SU-DHL-6 (cell line): ENCODE measurements at regions not wholly inside any gene's neighbourhood (a gene's known extent, or its start where the extent isn't known, plus 50 kb on each side); places are given as distances from the start of the nearest gene placed in this dataset.

Source experiments
- H2AFZ ChIP-seq: fragments of 200-600 bp; sonication (generic); 2 replicates; pipeline ENCODE4 v1.6.1; 2014; ENCODE audit warnings: low read depth, mild to moderate bottlenecking, moderate library complexity, mixed read lengths, antibody characterized with exemption, low read length; ENCODE audit not compliant: severe bottlenecking
- H3F3A ChIP-seq: fragments of 200-600 bp; shearing (Covaris generic); 2 replicates; pipeline ENCODE4 v1.6.0; 2016; ENCODE audit warnings: antibody characterized with exemption, mild to moderate bottlenecking; ENCODE audit not compliant: insufficient read depth
- H3K27ac ChIP-seq: fragments of 200-600 bp; sonication (generic); 2 replicates; pipeline ENCODE4 v1.5.1; 2016; ENCODE audit warnings: low read depth, mild to moderate bottlenecking, low read length, moderate library complexity, mixed read lengths
- H3K27me3 ChIP-seq: fragments of 200-600 bp; sonication (generic), shearing (Covaris generic); 2 replicates; pipeline ENCODE4 v1.6.0; 2014; ENCODE audit warnings: mild to moderate bottlenecking, low read length
- H3K36me3 ChIP-seq: fragments of 200-600 bp; sonication (generic); 2 replicates; pipeline ENCODE4 v1.6.1; 2014; ENCODE audit warnings: mild to moderate bottlenecking, low read length, mixed read lengths
- H3K4me2 ChIP-seq: fragments of 300-600, 200-600 bp; shearing (Covaris generic), sonication (generic); 2 replicates; pipeline ENCODE4 v1.6.0; 2014; ENCODE audit warnings: low read length, low read depth, mild to moderate bottlenecking; ENCODE audit not compliant: poor library complexity, severe bottlenecking
- H3K4me3 ChIP-seq: fragments of 200-600 bp; sonication (generic); 2 replicates; pipeline ENCODE4 v1.5.1; 2014; ENCODE audit warnings: antibody characterized with exemption, low read length, mild to moderate bottlenecking, mixed read lengths; ENCODE audit not compliant: insufficient read depth, poor library complexity, severe bottlenecking
- H3K79me2 ChIP-seq: fragments of 200-600 bp; sonication (generic); 2 replicates; pipeline ENCODE4 v1.6.1; 2014; ENCODE audit warnings: mild to moderate bottlenecking, low read length, moderate library complexity; ENCODE audit not compliant: insufficient read depth
- H3K9ac ChIP-seq: fragments of 200-600 bp; sonication (generic); 2 replicates; pipeline ENCODE4 v1.7.0; 2014; ENCODE audit warnings: mild to moderate bottlenecking, low read length
- H3K9me2 ChIP-seq: fragments of 200-600 bp; sonication (generic); replicated peaks from 2 replicates; pipeline ENCODE4 v1.6.1; 2014; ENCODE audit warnings: low read length; ENCODE audit not compliant: insufficient read depth
- H3K9me3 ChIP-seq: fragments of 200-600 bp; sonication (generic); 2 replicates; pipeline ENCODE4 v1.6.1; 2014; ENCODE audit warnings: low read length, mixed read lengths; ENCODE audit not compliant: insufficient read depth
- H4K20me1 ChIP-seq: fragments of 200-600 bp; sonication (generic); 2 replicates; pipeline ENCODE4 v1.6.1; 2014; ENCODE audit warnings: low read depth, mild to moderate bottlenecking, antibody characterized with exemption, low read length, moderate library complexity, mixed read lengths
- CTCF ChIP-seq: fragments of 200-600 bp; sonication (generic); IDR thresholded peaks from one replicate; pipeline ENCODE4 v1.5.1; 2017; ENCODE audit warnings: antibody characterized with exemption, mild to moderate bottlenecking, low read length, moderate library complexity; ENCODE audit not compliant: insufficient read depth, poor library complexity, severe bottlenecking
- EZH2phosphoT487 ChIP-seq: fragments of 200-600 bp; sonication (generic), shearing (Covaris generic); conservative IDR thresholded peaks from 2 replicates; pipeline ENCODE4 v1.6.1; 2018; ENCODE audit warnings: mild to moderate bottlenecking, antibody characterized with exemption, low read length, moderate library complexity, mixed read lengths

GRCh38 chr2:40032650-40033319, 253.7 kb upstream of the THUMPD2 start:
- Histone ChIP-seq H3F3A (no peaks in the 10 kb centered on the region), H3K27ac (no peak overlapping the region), H3K4me2 (no peak overlapping the region), H3K9ac (no peak overlapping the region), H3K9me3 (no peaks in the 10 kb centered on the region), H3K27me3 (no peaks in the 10 kb centered on the region), H3K4me3 (no peak overlapping the region), H3K9me2 (no peaks in the 10 kb centered on the region), H2AFZ (no peak overlapping the region), H3K36me3 (no peaks in the 10 kb centered on the region), H4K20me1 (no peaks in the 10 kb centered on the region), H3K79me2 (no peaks in the 10 kb centered on the region)
- TF ChIP-seq EZH2phosphoT487: no peak
- no peak for TF ChIP-seq CTCF

- Histone ChIP-seq H3K36me3 (no peaks in the 10 kb centered on the region), H3K4me3 (no peak overlapping the region), H3K4me2 (no peak overlapping the region), H3K9ac (no peak overlapping the region), H3K79me2 (no peaks in the 10 kb centered on the region), H3K9me3 (no peaks in the 10 kb centered on the region), H2AFZ (no peak overlapping the region), H3K9me2 (no peaks in the 10 kb centered on the region), H4K20me1 (no peaks in the 10 kb centered on the region), H3K27ac (no peak overlapping the region), H3F3A (no peaks in the 10 kb centered on the region), H3K27me3 (no peaks in the 10 kb centered on the region)
- TF ChIP-seq CTCF: no peak
- TF ChIP-seq EZH2phosphoT487: no peak
Measured at GRCh38 chr2:40030456-40030975, 251.5 kb upstream of the THUMPD2 start.

GRCh38 chr2:40028792-40029488, 249.9 kb upstream of the THUMPD2 start:
- Histone ChIP-seq H3K9me2 (no peaks in the 10 kb centered on the region), H2AFZ (no peak overlapping the region), H3F3A (no peaks in the 10 kb centered on the region), H3K4me2 (no peak overlapping the region), H3K79me2 (no peaks in the 10 kb centered on the region), H3K27me3 (no peaks in the 10 kb centered on the region), H3K36me3 (no peaks in the 10 kb centered on the region), H4K20me1 (no peaks in the 10 kb centered on the region), H3K4me3 (no peak overlapping the region), H3K9ac (no peak overlapping the region), H3K27ac (no peak overlapping the region), H3K9me3 (no peaks in the 10 kb centered on the region)
- TF ChIP-seq CTCF: no peak
- no peak for TF ChIP-seq EZH2phosphoT487
